ENCODE measurements at regions not wholly inside any gene's neighbourhood (a gene's known extent, or its start where the extent isn't known, plus 50 kb on each side); places are given as distances from the start of the nearest gene placed in this dataset.

DNA sequence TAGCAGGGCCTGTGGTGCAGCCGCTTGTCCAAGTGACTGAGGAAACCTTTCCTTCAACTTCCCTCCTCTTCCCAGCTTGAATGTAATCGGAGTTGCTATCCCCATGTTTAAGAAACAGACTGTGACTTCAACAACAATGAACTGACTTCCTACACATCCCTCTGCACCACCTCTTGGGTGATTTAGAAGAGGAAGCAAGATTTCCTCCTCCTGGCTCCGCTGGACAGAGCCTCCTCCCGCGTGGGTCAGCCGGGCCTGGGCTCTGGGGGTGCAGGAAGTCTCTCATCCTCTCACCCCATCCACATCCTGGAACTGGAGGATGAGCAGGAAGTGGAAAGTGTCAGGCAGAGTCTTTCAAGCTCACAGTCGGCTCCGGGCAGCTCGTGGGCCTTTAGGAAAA lies 84.3 kb downstream of the GATA6 start:
- no peak for DNase-seq (ENCODE audit: low spot score)

DNA sequence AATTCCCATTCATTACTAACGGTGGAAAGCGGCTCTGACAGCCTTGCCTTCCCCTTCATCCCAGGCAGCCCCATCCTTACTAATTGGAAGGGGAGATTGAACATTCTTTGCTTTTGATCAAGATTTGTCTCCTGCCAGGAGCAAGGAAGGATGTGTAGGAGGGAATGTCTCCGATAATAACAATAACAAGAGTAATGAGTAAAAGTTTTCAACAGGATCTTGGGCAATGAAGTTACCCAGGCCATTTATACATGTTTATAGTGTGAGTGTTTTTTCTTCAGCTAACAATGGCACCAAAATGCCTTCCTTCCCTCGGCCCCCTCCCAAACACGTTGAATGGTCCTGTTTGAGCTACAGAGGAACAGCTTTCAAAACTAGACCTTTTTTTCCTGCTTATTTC lies 83.8 kb downstream of the GATA6 start:
- no peak for DNase-seq (ENCODE audit: low spot score)
